Frontal cortex (tissue), 3 donors: ENCODE measurements at regions not wholly inside any gene's neighbourhood (a gene's known extent, or its start where the extent isn't known, plus 50 kb on each side); places are given as distances from the start of the nearest gene placed in this dataset.
"Not testable (repeated sequence)": the region's sequence is repeated elsewhere in the genome, so short reads cannot be mapped to it uniquely, and the experiment has no call there.

Source experiments
- DNase-seq, 2 donors: peaks; one replicate each; pipeline ENCODE4 v3.0.0; 2012; ENCODE audit warnings: low spot score in 2 of 2
- FAIRE-seq: peaks from 2 replicates; lab custom pipeline; 2012; peaks lifted over from hg19 to GRCh38; lab: Jason Lieb, UNC
- donor health status: control.
- donor health status: control.
- donor health status: control.

- DNase-seq, FAIRE-seq: not testable (repeated sequence)
These were observed 130.5 kb downstream of the FAM161A start for GRCh38 chr2:61723364-61723763.

- FAIRE-seq (no peak), DNase-seq (no peak)
These were observed 131.1 kb downstream of the FAM161A start for GRCh38 chr2:61722800-61723199.

GRCh38 chr2:61722318-61722717 lies 131.5 kb downstream of the FAM161A start:
- DNase-seq (no peak), FAIRE-seq (no peak)

- no peak for DNase-seq
- no peak for FAIRE-seq
These were observed 132.5 kb downstream of the FAM161A start for GRCh38 chr2:61721382-61721781.

- no peak for DNase-seq
- no peak for FAIRE-seq
These were observed 132.9 kb downstream of the FAM161A start for GRCh38 chr2:61720911-61721310.

GRCh38 chr2:61718965-61719364 lies 134.9 kb downstream of the FAM161A start:
- no peak for FAIRE-seq
- DNase-seq = no peak

- FAIRE-seq = no peak
- no peak for DNase-seq
These were observed 138.4 kb downstream of the FAM161A start for GRCh38 chr2:61715506-61715905.

GRCh38 chr2:61714210-61714609 lies 139.7 kb downstream of the FAM161A start:
- DNase-seq (no peak), FAIRE-seq (no peak)

GRCh38 chr2:61713457-61713856 lies 140.4 kb downstream of the FAM161A start:
- no peak for FAIRE-seq
- no peak for DNase-seq

- no peak for DNase-seq
- FAIRE-seq = no peak
These were observed 141.8 kb downstream of the FAM161A start for GRCh38 chr2:61712060-61712459.

GRCh38 chr2:61710711-61711110 lies 143.1 kb downstream of the FAM161A start:
- DNase-seq (no peak), FAIRE-seq (no peak)

- DNase-seq (no peak), FAIRE-seq (no peak)
These were observed 145.6 kb downstream of the FAM161A start for GRCh38 chr2:61707984-61708852.

- FAIRE-seq = no peak
- no peak for DNase-seq
These were observed 148.2 kb downstream of the FAM161A start for GRCh38 chr2:61705625-61706024.

- FAIRE-seq (no peak), DNase-seq (no peak)
These were observed 149.5 kb downstream of the FAM161A start for GRCh38 chr2:61704364-61704763.

- DNase-seq = no peak
- no peak for FAIRE-seq
These were observed 151.8 kb downstream of the FAM161A start for GRCh38 chr2:61702088-61702467.

- FAIRE-seq = no peak
- DNase-seq = no peak
These were observed 153.4 kb downstream of the FAM161A start for GRCh38 chr2:61700464-61700863.

GRCh38 chr2:61694312-61695274 lies 156.4 kb upstream of the XPO1 start:
- FAIRE-seq (no peak), DNase-seq (peak; percentile 73 to 87)

- no peak for DNase-seq
- FAIRE-seq = no peak
These were observed 155.6 kb upstream of the XPO1 start for GRCh38 chr2:61693744-61694143.

GRCh38 chr2:61690078-61690596 lies 152.0 kb upstream of the XPO1 start:
- FAIRE-seq (no peak), DNase-seq (no peak)

- no peak for FAIRE-seq
These were observed 151.4 kb upstream of the XPO1 start for GRCh38 chr2:61689568-61689967.

More at GRCh38 chr2:61689568-61689967, 151.4 kb upstream of the XPO1 start:
- no peak for DNase-seq
